ENCODE measurements at regions not wholly inside any gene's neighbourhood (a gene's known extent, or its start where the extent isn't known, plus 50 kb on each side); places are given as distances from the start of the nearest gene placed in this dataset.

- no peak for TF ChIP-seq ZNF157 (tag by site-specific recombination; IDR thresholded peaks at IDR 0.05)
Observed at GRCh38 chr1:192475970-192476369, 99.6 kb upstream of the RGS1 start (continued).

- Histone ChIP-seq H3K27ac (ENCODE audit: extremely low read depth, low read depth, low read length) (no peak overlapping the region), H3K4me3 (ENCODE audit: low read depth, low read length) (no peak overlapping the region), H3K9me3 (ENCODE audit: control insufficient read depth, insufficient read depth, low read depth, low read length) (no peaks in the 10 kb centered on the region), H3K36me3 (ENCODE audit: control insufficient read depth in 2 of 2, insufficient read depth in 1 of 2, low read length in 2 of 2) (no peaks in the 10 kb centered on the region), H3K4me1 (ENCODE audit: control insufficient read depth, insufficient read depth, low read length) (no peaks in the 10 kb centered on the region)
- ChIA-PET CTCF (interaction anchor here (0.5 to 2.4 kb wide), 18 partner anchors 14 to 1289 kb away, joined by 3 to 18 read pairs (median 4); partner anchors contain the start of gene RGS2), POLR2A (no interaction called here)
- TF ChIP-seq ZNF202 (tag by site-specific recombination; IDR thresholded peaks at IDR 0.05; ENCODE audit: borderline replicate concordance) (no peak), ZNF473 (tag by site-specific recombination; IDR thresholded peaks at IDR 0.05) (no peak), MZF1 (tag by site-specific recombination; IDR thresholded peaks at IDR 0.05; ENCODE audit: borderline replicate concordance) (no peak), ZNF558 (tag by site-specific recombination; IDR thresholded peaks at IDR 0.05) (no peak), ZNF394 (tag by site-specific recombination; IDR thresholded peaks at IDR 0.05; ENCODE audit: borderline replicate concordance) (no peak), ZNF585B (tag by site-specific recombination; IDR thresholded peaks at IDR 0.05) (no peak), ZNF26 (tag by site-specific recombination; IDR thresholded peaks at IDR 0.05) (no peak), ZNF785 (tag by site-specific recombination; IDR thresholded peaks at IDR 0.05) (no peak), ZNF707 (tag by site-specific recombination; IDR thresholded peaks at IDR 0.05) (no peak), GLI2 (tag by site-specific recombination; IDR thresholded peaks at IDR 0.05; ENCODE audit: borderline replicate concordance, low read depth) (no peak), ZEB2 (tag by site-specific recombination; IDR thresholded peaks at IDR 0.05) (no peak), ZNF239 (tag by site-specific recombination; IDR thresholded peaks at IDR 0.05) (no peak), HOXC10 (CRISPR knock-in tag; IDR thresholded peaks at IDR 0.05) (no peak), GLIS2 (tag by site-specific recombination; IDR thresholded peaks at IDR 0.05) (no peak), ZNF660 (tag by site-specific recombination; IDR thresholded peaks at IDR 0.05) (peak; percentile 79), ZNF510 (tag by site-specific recombination; IDR thresholded peaks at IDR 0.05; ENCODE audit: insufficient replicate concordance) (no peak), ZNF521 (tag by site-specific recombination; IDR thresholded peaks at IDR 0.05) (no peak), ZNF148 (tag by site-specific recombination; IDR thresholded peaks at IDR 0.05; ENCODE audit: borderline replicate concordance) (no peak), KLF16 (tag by site-specific recombination; IDR thresholded peaks at IDR 0.05) (no peak), ZNF362 (tag by site-specific recombination; IDR thresholded peaks at IDR 0.05) (no peak), ATF2 (tag by site-specific recombination; IDR thresholded peaks at IDR 0.05; ENCODE audit: low read depth) (0 out of 2 replicates have a peak, but pooled peaks have one; percentile 33), SP7 (tag by site-specific recombination; IDR thresholded peaks at IDR 0.05) (0 out of 2 replicates have a peak, but pooled peaks have one; percentile 44), ZNF366 (tag by site-specific recombination; conservative IDR thresholded peaks at IDR 0.05) (0 out of 2 replicates have a peak, but pooled peaks have one; percentile 27), ZNF792 (tag by site-specific recombination; IDR thresholded peaks at IDR 0.05) (no peak), CTCF (tag by site-specific recombination; IDR thresholded peaks at IDR 0.05) (no peak), FEZF1 (tag by site-specific recombination; IDR thresholded peaks at IDR 0.05) (no peak), ZNF704 (tag by site-specific recombination; IDR thresholded peaks at IDR 0.05) (no peak), ZNF629 (tag by site-specific recombination; IDR thresholded peaks at IDR 0.05) (peak; percentile 91)
Observed at GRCh38 chr1:192476802-192477298, 98.7 kb upstream of the RGS1 start.
